NCI-H69 (cell line): ENCODE measurements at regions not wholly inside any gene's neighbourhood (a gene's known extent, or its start where the extent isn't known, plus 50 kb on each side); places are given as distances from the start of the nearest gene placed in this dataset.
"Not testable (repeated sequence)": the region's sequence is repeated elsewhere in the genome, so short reads cannot be mapped to it uniquely, and the experiment has no call there.

ENCODE experiments used
- DNase-seq: peaks from one replicate; lab custom pipeline; 2025; lab: John Stamatoyannopoulos, UW

- DNase-seq: no peak
Observed at GRCh38 chr1:65527707-65528503, 107.4 kb downstream of the LEPR start.

DNA sequence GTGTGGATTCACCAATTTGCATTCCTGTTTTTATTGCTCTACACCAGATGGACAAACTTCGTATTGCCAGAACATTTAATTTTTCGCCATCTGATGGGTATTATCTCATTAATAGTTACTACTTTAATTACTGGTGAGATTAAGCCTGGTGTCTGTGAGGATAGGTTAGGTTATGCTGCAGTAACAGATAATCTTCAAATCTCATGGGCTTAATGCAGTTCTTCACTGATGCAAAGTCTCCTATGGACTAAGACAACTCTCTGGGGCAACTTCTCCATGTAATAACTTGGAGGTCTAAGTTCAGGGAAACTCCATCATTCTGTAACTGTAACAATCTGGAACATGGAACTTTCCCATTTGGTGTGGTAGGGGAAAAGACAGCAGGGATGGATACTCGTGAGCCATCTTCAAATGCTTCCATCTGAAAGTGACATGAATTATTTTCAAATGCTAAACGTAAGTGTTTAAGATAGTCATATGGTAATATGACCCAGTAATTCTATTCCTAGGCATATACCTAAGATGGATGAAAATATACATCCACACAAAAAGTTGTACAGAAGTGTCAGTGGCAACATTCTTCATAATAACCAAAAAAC, 111.6 kb downstream of the LEPR start:
- no peak for DNase-seq

DNA sequence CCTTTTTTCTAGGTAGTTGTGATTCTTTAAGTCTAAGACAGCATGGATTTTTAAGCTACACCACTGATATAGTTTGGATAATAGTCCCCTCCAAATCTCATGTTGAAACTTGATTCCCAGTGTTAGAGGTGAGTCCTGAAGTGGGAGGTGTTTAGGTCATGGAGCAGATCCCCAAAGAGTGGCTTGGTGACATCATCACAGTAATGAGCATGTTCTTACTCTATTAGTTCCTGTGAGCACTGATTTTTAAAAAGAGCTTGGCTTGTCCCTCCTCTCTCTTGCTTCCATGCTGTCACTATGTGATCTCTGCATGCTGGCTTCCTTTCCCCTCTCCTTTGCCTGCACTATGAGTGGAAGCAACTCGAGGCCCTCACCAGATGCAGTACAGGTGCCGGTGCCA, 115.5 kb downstream of the LEPR start:
- DNase-seq: no peak

DNA sequence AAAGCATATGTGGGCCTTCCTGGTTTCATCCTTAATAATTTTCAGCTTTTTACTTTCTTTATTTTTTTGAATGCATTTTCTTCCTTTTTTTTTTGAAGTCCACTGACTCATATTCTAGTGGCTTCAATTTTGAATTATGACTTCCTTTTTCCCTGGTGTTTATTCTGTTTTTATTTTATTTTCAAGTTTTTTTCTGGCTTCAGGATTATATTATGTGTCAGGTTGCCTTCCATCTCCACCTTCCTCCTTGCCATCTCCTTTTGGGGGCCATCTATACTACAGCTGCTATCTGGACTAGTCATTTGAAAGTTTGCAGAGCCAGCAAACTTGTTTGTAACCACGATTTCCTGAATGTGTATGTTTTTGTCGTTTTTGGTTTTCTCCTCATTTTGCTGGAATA, 117.6 kb downstream of the LEPR start:
- no peak for DNase-seq

DNA sequence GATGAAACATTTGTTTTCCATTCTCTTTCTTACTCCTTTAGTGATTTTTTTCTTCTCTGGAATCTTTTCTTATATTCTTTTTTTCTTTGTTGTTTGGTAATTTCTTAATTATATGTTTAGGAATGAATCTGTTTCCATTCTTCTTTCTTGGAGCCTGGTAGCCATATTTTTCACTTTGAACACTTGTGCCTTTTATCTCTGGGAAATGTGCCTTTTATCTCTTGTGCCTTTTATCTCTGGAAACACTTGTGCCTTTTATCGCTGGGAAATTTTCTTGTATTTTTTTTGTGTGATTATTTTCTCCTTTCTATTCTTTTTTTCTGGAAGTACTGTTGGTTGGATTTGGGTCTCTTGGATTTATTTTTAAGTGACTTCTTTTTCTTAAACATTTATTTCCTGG, 118.2 kb downstream of the LEPR start:
- DNase-seq: no peak

GRCh38 chr1:65539266-65540131, 119.0 kb downstream of the LEPR start:
- DNase-seq: no peak

GRCh38 chr1:65541161-65541560, 120.7 kb downstream of the LEPR start:
- no peak for DNase-seq

DNA sequence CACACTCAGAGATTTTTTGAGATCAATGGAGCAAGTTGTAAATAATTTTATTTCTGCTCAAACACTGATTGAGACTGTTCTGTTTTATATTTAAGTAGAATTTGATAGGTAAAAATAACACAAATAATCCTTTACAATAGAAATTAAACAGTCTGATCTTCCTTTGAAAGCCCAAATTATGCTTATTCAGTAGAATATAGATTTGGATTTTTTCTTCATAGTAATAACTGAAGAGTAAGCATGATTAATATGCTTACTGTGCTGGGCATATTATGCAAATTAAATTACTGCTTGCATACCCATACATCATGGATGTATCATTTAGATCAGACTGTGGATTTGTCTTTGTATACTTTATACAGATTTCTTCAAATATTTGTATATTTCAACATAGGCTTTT, 121.4 kb downstream of the LEPR start:
- no peak for DNase-seq

DNA sequence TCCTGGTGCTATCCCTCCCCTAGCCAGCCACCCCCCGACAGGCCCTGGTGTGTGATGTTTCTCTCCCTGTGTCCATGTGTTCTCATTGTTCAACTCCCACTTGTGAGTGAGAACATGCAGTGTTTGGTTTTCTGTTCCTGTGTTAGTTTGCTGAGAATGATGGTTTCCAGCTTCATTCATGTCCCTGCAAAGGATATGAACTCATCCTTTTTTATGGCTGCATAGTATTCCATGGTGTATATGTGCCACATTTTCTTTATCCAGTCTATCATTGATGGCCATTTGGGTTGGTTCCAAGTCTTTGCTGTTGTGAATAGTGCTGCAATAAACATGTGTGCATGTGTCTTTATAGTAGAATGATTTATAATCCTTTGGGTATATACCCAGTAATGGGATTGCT, 122.1 kb downstream of the LEPR start:
- DNase-seq: not testable (repeated sequence)

GRCh38 chr1:65550306-65551010, 130.0 kb downstream of the LEPR start:
- not testable (repeated sequence) for DNase-seq

DNA sequence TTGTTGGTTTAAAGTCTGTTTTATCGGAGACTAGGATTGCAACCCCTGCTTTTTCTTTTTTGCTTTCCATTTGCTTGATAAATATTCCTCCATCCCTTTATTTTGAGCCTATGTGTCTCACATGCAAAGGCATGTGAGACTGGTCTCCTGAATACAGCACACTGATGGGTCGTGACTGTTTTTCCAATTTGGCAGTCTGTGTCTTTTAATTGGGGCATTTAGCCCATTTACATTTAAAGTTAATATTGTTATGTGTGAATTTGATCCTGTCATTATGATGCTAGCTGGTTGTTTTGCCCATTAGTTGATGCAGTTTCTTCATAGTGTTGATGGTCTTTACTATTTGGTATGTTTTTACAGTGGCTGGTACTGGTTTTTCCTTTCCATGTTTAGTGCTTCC, 132.0 kb downstream of the LEPR start:
- not testable (repeated sequence) for DNase-seq

GRCh38 chr1:65554086-65554764, 133.8 kb downstream of the LEPR start:
- DNase-seq: peak; percentile 1

DNA sequence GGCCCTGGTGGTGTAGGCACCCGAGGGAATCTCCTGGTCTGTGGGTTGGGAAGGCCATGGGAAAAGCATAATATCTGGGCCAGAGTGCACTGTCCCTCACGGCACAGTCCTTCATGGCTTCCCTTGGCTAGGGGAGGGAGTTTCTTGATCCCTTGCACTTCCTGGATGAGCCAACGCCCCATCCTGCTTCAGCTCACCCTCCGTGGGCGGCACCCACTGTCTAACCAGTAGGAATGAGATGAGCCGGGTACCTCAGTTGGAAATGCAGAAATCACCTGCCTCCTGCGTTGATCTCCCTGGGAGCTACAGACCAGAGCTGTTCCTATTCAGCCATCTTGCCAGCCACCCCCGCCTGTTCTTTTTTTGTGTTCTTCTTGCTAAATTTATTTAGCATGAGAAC, 134.4 kb downstream of the LEPR start:
- peak; percentile 34 for DNase-seq

GRCh38 chr1:65558215-65558614, 137.7 kb downstream of the LEPR start:
- DNase-seq: no peak

DNA sequence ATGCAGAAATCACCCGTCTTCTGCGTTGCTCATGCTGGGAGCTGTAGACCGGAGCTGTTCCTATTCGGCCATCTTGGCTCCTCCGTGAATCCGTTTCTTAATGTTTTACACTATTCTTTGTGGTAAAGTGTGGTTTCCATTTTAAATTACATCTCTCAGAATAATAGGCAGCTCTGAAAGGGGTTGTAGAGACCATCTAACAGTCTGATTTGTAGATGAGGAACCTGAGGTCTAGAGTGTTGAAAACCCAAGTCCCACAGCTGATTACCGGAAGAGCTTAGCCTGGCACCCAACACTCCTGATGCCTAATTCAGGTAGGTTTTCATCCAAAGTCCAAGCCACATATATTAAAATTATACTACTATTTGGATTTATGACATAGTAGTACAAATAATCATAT, 144.0 kb downstream of the LEPR start:
- DNase-seq: no peak

DNA sequence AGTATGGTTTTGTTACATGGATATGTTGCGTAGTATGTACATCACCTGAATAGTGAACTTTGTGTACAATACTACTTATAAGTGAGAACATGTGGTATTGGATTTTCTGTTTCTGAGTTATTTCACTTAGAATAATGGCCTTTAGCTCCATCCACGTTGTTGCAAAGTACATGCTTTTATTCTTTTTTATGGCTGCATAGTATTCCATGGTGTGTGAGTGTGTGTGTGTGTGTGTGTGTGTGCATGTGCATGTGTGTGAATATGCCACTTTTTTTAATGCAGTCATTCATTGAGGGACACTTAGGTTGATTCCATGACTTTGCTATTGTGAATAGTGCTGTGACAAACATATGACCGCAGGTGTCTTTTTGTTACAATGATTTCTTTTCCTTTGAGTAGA, 147.8 kb downstream of the LEPR start:
- no peak for DNase-seq

- DNase-seq: peak; percentile 54
Observed at GRCh38 chr1:65572701-65573421, 152.4 kb downstream of the LEPR start.

DNA sequence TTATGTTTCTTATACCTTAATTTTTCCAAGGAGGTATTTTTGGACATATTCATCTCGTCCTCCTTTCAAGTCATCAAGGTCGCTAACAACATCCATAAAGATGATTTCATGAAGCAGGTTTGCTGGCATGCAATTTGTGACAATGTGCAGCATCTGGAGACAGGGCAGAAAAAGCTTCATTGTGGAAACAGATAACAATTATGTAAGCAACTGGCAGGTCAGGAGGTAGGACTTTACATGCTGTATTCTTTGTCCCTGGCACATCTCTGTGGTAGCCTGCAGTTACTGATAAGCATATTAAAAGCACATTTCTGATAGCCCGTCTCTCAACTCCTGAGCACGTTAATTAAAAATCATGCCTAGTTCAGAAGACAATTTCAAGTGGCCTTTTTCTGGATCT, 156.8 kb downstream of the LEPR start:
- DNase-seq: no peak

- not testable (repeated sequence) for DNase-seq
Observed at GRCh38 chr1:65577982-65578381, 157.5 kb downstream of the LEPR start.

DNA sequence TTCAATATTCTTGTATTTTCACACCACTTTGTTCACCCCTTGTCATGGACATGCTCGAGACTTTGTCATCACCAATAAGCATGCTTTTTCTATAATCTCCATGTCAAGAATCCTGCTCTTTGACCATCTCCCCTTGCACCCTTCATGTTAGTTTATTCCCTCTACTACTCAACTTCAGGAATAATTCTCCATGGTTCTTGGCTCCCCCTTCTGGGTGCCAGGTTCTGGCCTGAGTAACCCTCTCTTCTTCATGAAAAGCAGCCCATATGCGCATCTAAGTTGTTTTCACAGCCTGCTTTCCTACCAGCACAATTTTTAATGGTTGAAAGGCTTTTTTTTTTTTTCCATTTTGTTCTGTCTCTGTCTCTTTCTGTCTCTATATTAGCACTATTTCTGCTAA, 160.7 kb downstream of the LEPR start:
- DNase-seq: no peak

DNA sequence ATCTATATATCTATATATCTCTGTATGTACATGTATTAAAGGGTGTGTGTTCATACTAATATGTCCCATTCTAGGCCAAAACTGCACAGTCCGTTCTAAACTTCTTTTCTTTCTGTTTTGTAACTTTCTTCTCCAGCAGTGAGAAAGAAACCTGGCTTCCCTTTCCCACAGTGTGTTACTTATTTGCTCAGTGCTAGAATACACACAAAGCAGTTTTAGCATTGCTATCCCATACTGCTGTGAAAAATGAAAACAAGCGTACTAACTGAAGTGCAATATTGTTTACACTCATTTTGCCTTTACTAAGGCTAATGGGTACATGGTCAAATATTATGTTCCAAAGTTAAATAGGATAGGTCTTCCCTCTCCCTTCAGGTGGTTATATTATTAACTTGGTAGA, 163.9 kb downstream of the LEPR start:
- DNase-seq: no peak
